Loucy (cell line): ENCODE measurements at regions not wholly inside any gene's neighbourhood (a gene's known extent, or its start where the extent isn't known, plus 50 kb on each side); places are given as distances from the start of the nearest gene placed in this dataset.

Experiments
- H2AFZ ChIP-seq: fragments of 200-600 bp; sonication (generic); 2 replicates; pipeline ENCODE4 v1.6.0; 2016; ENCODE audit warnings: antibody characterized with exemption, mild to moderate bottlenecking, low read length, moderate library complexity
- H3F3A ChIP-seq: fragments of 200-600 bp; 2 replicates; pipeline ENCODE4 v1.6.0; 2016; ENCODE audit warnings: antibody characterized with exemption, low read depth, mild to moderate bottlenecking
- H3K27me3 ChIP-seq: fragments of 200-600 bp; sonication (generic); 2 replicates; pipeline ENCODE4 v1.6.1; 2014; ENCODE audit warnings: low read length, mild to moderate bottlenecking; ENCODE audit not compliant: insufficient read depth, poor library complexity, severe bottlenecking
- H3K36me3 ChIP-seq: fragments of 200-600 bp; sonication (generic); 2 replicates; pipeline ENCODE4 v1.6.1; 2016; ENCODE audit warnings: low read length; ENCODE audit not compliant: insufficient read depth
- H3K4me1 ChIP-seq: fragments of 200-600 bp; sonication (generic); 2 replicates; pipeline ENCODE4 v1.5.1; 2014; ENCODE audit warnings: low read length, mild to moderate bottlenecking; ENCODE audit not compliant: insufficient read depth, poor library complexity, severe bottlenecking
- H3K4me2 ChIP-seq: fragments of 200-600 bp; sonication (generic); 2 replicates; pipeline ENCODE4 v1.6.0; 2014; ENCODE audit warnings: antibody characterized with exemption, low read length, low read depth, mild to moderate bottlenecking; ENCODE audit not compliant: poor library complexity, severe bottlenecking
- H3K4me3 ChIP-seq: fragments of 200-600 bp; sonication (generic); 2 replicates; pipeline ENCODE4 v1.5.1; 2014; ENCODE audit warnings: low read length, mild to moderate bottlenecking, mixed read lengths; ENCODE audit not compliant: poor library complexity, severe bottlenecking
- H3K79me2 ChIP-seq: fragments of 200-600 bp; sonication (generic); 2 replicates; pipeline ENCODE4 v1.6.1; 2014; ENCODE audit warnings: low read length; ENCODE audit not compliant: insufficient read depth
- H3K9ac ChIP-seq: fragments of 200-600 bp; sonication (generic); 2 replicates; pipeline ENCODE4 v1.6.0; 2014; ENCODE audit warnings: mild to moderate bottlenecking, low read depth, low read length, moderate library complexity; ENCODE audit not compliant: poor library complexity, severe bottlenecking
- H3K9me2 ChIP-seq: fragments of 200-600 bp; sonication (generic); replicated peaks from 2 replicates; pipeline ENCODE4 v1.6.1; 2016; ENCODE audit warnings: low read depth, low read length, mixed read lengths
- H3K9me3 ChIP-seq: fragments of 200-600 bp; sonication (generic); 2 replicates; pipeline ENCODE4 v1.6.1; 2014; ENCODE audit warnings: mild to moderate bottlenecking, antibody characterized with exemption, low read length, low read depth; ENCODE audit not compliant: insufficient read depth
- H4K20me1 ChIP-seq: fragments of 200-600 bp; sonication (generic); 2 replicates; pipeline ENCODE4 v1.6.0; 2014; ENCODE audit warnings: antibody characterized with exemption, low read length, mild to moderate bottlenecking; ENCODE audit not compliant: insufficient read depth, poor library complexity, severe bottlenecking
- CTCF ChIP-seq: fragments of 200-600 bp; sonication (generic); conservative IDR thresholded peaks from 2 replicates; pipeline ENCODE4 v1.5.1; 2014; ENCODE audit warnings: mild to moderate bottlenecking, antibody characterized with exemption, low read length
- EZH2phosphoT487 ChIP-seq: fragments of 200-600 bp; IDR thresholded peaks from 2 replicates; pipeline ENCODE4 v1.6.1; 2018; ENCODE audit warnings: antibody characterized with exemption, mild to moderate bottlenecking, moderate library complexity, borderline replicate concordance

- no peak overlapping the region for H3K9ac ChIP-seq
- H3F3A ChIP-seq: no peaks in the 10 kb centered on the region
- H3K79me2 ChIP-seq: no peaks in the 10 kb centered on the region
- peak; percentile 75 for TF ChIP-seq CTCF
- TF ChIP-seq EZH2phosphoT487: no peak
- no peaks in the 10 kb centered on the region for H3K9me2 ChIP-seq
- no peaks in the 10 kb centered on the region for H3K27me3 ChIP-seq
- H3K36me3 ChIP-seq: no peaks in the 10 kb centered on the region
- H3K9me3 ChIP-seq: no peaks in the 10 kb centered on the region
- no peaks in the 10 kb centered on the region for H3K4me1 ChIP-seq
- H3K4me2 ChIP-seq: no peak overlapping the region
- H2AFZ ChIP-seq: no peak overlapping the region
- H3K4me3 ChIP-seq: no peak overlapping the region
- H4K20me1 ChIP-seq: no peaks in the 10 kb centered on the region
These were observed 894.5 kb upstream of the POU3F3 start for GRCh38 chr2:103959174-103960128.

- Histone ChIP-seq H3K9me3 (no peaks in the 10 kb centered on the region), H3K4me2 (no peak overlapping the region), H3K36me3 (no peaks in the 10 kb centered on the region), H3K4me1 (no peaks in the 10 kb centered on the region), H2AFZ (no peak overlapping the region), H3F3A (no peaks in the 10 kb centered on the region), H4K20me1 (no peaks in the 10 kb centered on the region), H3K27me3 (no peaks in the 10 kb centered on the region), H3K9me2 (no peaks in the 10 kb centered on the region), H3K4me3 (no peak overlapping the region), H3K9ac (no peak overlapping the region), H3K79me2 (no peaks in the 10 kb centered on the region)
- TF ChIP-seq EZH2phosphoT487 (no peak), CTCF (no peak)
These were observed 893.8 kb upstream of the POU3F3 start for GRCh38 chr2:103960129-103960513.

GRCh38 chr2:103960951-103961350, 893.0 kb upstream of the POU3F3 start:
- H2AFZ ChIP-seq: no peak overlapping the region
- no peaks in the 10 kb centered on the region for H3K79me2 ChIP-seq
- H3K4me3 ChIP-seq: no peak overlapping the region
- H3K9ac ChIP-seq: no peak overlapping the region
- H3K9me3 ChIP-seq: no peaks in the 10 kb centered on the region
- no peaks in the 10 kb centered on the region for H3K27me3 ChIP-seq
- no peak overlapping the region for H3K4me2 ChIP-seq
- H3K4me1 ChIP-seq: no peaks in the 10 kb centered on the region
- no peak for TF ChIP-seq CTCF
- no peak for TF ChIP-seq EZH2phosphoT487
- H4K20me1 ChIP-seq: no peaks in the 10 kb centered on the region
- no peaks in the 10 kb centered on the region for H3K9me2 ChIP-seq
- H3F3A ChIP-seq: no peaks in the 10 kb centered on the region
- H3K36me3 ChIP-seq: no peaks in the 10 kb centered on the region
